Caki2 (cell line): ENCODE measurements at regions not wholly inside any gene's neighbourhood (a gene's known extent, or its start where the extent isn't known, plus 50 kb on each side); places are given as distances from the start of the nearest gene placed in this dataset.
"Not testable (repeated sequence)": the region's sequence is repeated elsewhere in the genome, so short reads cannot be mapped to it uniquely, and the experiment has no call there.

Experiments
- DNase-seq: peaks from one replicate; pipeline ENCODE4 v3.0.0-alpha.2; 2015; ENCODE audit warnings: low read depth
- in situ Hi-C: cut with HindIII; loops from 2 replicates; pipeline ENCODE4 v1.10.0; 2016; ENCODE audit warnings: low sequenced_read_pairs, low pct_unique_long_range_greater_than_20kb, mixed read lengths

GRCh38 chr12:58711974-58712373 lies 208.3 kb downstream of the LRIG3 start:
- in situ Hi-C loops = no loop called here
- DNase-seq = no peak

DNA sequence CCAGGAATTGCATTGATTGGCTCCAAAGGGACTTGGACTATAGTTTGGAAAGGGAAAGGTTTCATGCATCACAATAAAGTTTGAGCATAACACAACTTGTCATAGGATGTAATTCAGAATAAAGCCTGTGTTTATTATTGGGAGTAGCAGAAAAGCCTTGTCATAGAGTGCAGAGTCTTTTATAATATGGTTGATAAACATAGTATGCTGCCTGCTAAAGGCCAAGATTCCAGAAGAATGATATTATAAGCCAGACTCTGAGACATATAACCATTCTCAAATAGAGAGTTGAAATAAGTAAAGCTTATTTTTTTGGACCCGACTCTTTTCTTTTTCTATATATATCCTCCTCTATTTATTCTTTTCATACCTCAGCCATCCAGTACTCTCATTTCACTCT lies 207.3 kb downstream of the LRIG3 start:
- in situ Hi-C loops = no loop called here

GRCh38 chr12:58719161-58719560 lies 201.1 kb downstream of the LRIG3 start:
- DNase-seq = no peak
- in situ Hi-C loops = no loop called here

More for the DNA sequence above, 207.3 kb downstream of the LRIG3 start:
- no peak for DNase-seq

GRCh38 chr12:58720421-58720820 lies 199.9 kb downstream of the LRIG3 start:
- in situ Hi-C loops = no loop called here
- no peak for DNase-seq

- DNase-seq = no peak
- in situ Hi-C loops = no loop called here
These were observed 194.8 kb downstream of the LRIG3 start for GRCh38 chr12:58725400-58726105.

DNA sequence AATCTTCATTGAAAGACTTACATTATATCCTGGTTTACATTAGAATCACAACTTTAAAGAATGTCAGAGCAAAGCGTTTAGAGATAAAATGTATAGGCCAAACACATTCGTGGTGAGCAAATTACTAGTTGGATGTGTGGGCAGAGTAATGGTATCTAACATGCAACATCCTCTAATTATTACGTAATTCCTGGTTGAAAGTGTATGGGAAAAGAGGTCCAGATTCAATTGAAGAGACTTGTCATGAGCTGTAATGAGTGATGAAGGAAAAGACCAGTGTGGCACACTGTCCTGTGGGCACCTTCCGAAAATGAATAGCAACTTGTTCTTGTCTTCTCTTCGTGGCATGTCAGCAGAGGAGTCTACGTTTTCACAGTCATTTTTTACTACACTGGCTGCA lies 192.8 kb downstream of the LRIG3 start:
- in situ Hi-C loops = no loop called here
- no peak for DNase-seq

DNA sequence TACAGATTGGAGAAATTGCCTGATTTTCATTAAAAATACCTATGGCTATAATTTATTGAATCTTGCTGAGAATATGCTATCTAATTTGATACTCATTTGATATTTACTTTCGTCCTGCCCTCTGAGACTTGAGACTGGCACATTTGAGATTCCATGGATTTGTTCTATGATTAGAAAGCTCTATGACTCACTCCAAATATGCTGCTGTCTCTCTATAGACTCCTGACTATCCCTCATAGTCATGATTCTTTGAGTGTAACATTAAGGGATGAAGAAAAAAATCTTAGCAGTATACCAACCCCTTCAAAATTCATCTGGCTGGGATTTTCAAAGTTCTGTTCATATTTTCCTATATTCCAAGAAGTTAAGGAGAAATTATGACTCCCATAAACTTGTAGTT lies 191.9 kb downstream of the LRIG3 start:
- DNase-seq = no peak
- in situ Hi-C loops = no loop called here

DNA sequence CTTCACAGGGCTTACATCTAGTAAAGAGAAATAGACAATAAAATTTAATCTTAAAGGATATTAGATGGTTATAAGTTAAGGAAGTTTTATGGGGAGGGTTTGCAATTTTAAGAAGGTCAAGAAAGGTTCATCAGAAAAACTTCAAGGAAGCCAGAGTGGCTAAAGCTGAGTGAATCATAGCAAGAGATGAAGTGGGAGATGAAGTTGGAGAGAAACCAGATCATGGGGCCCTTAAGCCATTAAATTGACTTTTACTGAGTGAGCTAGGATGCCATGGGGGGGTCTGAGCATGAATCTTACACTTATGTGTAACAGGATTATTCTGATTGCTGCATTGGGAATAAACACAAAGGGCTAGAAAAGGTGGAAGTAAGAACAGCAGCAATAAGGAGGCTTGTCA lies 189.2 kb downstream of the LRIG3 start:
- in situ Hi-C loops = no loop called here
- no peak for DNase-seq

DNA sequence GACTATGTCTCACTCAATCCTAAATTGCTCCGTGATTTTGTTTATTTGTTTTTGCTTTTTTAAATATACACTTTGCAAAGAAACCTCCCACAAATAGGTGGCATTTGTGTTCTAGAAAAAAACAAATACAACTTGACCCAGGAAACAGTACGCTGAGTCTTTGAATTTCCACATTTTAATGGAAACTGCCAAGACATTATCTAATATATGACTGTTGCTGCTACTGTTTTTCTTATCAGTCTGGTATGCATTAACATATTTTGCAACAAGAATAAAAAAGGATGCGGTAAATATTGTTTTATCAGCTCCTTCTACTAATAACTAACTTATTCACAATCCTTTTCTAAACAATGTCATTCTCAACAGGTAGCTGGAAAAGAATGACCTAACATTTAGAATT lies 187.4 kb downstream of the LRIG3 start:
- in situ Hi-C loops = no loop called here
- DNase-seq = no peak

DNA sequence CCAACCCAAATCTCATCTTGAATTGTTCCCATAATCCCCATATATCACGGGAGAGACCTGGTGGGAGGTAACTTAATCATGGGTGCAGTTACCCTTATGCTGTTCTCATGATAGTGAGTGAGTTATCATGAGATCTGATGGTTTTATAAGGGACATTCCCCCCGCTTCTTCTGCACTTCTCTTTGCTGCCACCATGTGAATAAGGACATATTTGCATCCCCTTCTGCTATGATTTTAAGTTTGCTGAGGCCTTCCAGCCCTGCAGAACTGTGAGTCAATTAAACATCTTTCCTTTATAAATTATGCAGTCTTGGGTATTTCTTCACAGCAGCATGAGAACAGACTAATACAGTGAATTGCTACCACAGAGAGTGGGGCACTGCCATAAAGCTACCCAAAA lies 179.1 kb downstream of the LRIG3 start:
- DNase-seq = no peak
- in situ Hi-C loops = no loop called here

GRCh38 chr12:58745348-58746125 lies 174.8 kb downstream of the LRIG3 start:
- in situ Hi-C loops = no loop called here
- DNase-seq = no peak

DNA sequence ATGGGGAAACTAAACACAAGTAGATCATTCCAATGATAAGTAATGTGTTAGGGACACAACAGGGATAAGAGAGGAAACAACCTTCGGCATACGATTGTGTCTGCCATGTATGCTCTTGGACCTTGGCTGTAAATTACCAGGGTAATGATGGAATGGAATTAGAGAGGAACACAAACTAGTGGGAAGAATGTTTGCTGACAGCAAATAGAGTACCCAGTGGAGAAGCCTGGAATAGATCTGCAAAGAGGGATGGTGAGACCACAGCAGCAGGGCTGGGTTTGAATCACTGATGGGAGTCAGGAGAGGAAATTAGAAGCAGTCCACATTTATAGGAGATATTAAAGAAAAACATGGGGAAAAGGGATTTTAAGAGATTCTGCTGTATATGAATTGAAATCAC lies 172.8 kb downstream of the LRIG3 start:
- in situ Hi-C loops = no loop called here

GRCh38 chr12:58750484-58750883 lies 169.8 kb downstream of the LRIG3 start:
- peak; percentile 59 for DNase-seq
- in situ Hi-C loops = no loop called here

More for the DNA sequence above, 172.8 kb downstream of the LRIG3 start:
- DNase-seq = no peak

DNA sequence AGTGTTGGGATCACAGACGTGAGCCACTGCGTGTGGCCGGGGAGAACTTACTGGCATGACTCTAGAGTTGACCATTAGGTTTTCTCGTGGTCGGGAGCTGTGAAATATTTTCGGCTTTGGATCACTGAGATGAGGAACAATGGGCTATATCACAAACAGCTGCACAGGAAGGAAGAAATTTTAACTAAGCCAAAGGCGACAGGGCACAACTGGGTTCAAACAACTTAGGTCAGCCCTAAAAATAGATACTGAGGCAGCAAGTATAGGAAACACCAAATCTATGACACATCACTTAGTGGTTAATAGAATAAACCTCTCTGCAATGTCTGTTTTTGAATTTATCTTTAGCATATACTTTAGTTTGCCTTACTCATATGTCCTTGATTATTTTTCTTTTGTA lies 162.9 kb downstream of the LRIG3 start:
- no peak for DNase-seq
- in situ Hi-C loops = no loop called here

GRCh38 chr12:58759745-58760144 lies 160.6 kb downstream of the LRIG3 start:
- in situ Hi-C loops, DNase-seq: not testable (repeated sequence)

DNA sequence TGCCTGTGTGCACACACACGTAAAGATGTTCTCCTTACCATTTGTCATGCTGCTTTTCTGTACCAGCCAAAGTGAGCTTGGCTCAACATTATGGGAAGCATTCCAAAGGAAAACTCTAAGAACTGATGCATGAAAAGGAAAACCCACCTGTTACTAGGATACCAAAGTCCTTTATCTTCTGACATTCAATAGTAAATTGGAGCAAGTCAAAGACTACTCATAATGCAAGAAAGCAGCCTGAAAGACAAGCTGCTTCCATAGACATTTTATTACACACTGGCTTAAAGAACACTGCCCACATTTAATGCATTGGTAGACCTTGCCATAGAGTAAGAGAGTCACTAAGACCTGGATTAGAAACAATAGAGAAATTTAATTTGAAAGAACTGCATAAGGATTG lies 159.0 kb downstream of the LRIG3 start:
- in situ Hi-C loops = no loop called here
- no peak for DNase-seq

DNA sequence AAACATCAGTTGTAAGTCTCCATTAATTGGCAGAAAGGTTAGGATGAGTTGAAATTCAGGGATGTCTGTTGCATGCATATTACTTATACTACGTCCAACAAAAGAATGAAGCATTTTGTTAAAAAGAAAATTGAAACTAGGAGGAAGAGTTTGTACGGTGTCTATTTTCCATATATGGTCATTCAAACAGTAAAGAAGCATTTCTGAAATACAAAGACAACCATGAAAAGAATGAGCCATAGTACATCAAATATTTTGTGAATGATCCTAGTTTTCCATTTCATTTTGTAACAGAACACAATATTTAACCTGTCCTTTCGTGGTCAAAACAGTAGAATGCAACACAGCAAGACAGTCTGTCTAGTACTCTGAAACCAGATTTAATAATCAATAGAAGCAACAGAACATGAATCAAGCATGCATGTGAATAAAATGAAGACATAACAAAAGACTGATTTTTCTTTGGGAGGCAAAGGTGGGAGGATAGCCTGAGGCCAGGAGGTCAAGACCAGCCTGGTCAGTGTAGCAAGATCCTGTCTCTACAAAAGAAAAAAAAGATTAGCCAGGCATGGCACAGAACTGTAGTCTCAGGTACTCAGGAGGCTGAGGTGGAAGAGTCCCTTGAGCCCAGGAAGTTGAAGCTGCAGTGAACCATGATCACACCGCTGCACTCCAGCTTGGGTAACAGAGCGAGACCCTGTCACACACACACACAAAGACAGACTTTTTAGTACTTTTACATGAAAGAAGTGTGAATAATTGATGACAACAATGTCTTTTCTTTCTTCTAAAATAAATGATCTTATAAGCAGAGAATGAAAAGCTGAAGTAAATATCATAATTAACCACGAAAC lies 156.0 kb downstream of the LRIG3 start:
- peak; percentile 38 for DNase-seq
- in situ Hi-C loops = no loop called here

GRCh38 chr12:58765076-58765475 lies 155.2 kb downstream of the LRIG3 start:
- DNase-seq = no peak
- in situ Hi-C loops = no loop called here
